RWPE1 (cell line): ENCODE measurements at regions not wholly inside any gene's neighbourhood (a gene's known extent, or its start where the extent isn't known, plus 50 kb on each side); places are given as distances from the start of the nearest gene placed in this dataset.

ENCODE experiments used
- CTCF ChIA-PET: fragments of 350-600 bp; sonication (Branson Sonifier 250); formaldehyde crosslinking; extraction: SDS; loops from one replicate; lab custom pipeline; 2021; lab: Yijun Ruan, JAX
- POLR2A ChIA-PET: fragments of 400-600 bp; formaldehyde crosslinking; extraction: SDS; loops from one replicate; lab custom pipeline; 2020; ENCODE audit warnings: antibody characterized with exemption; ENCODE audit not compliant: low non-redundant PET; lab: Yijun Ruan, JAX
- DNase-seq: peaks from one replicate; pipeline ENCODE4 v3.0.0; 2012; ENCODE audit warnings: low spot score
- H3K27ac ChIP-seq: fragments of 450-650 bp; 2 replicates; pipeline ENCODE4 v1.5.1; 2017
- TF ChIP-seq, protein P1 (sequence below): fragments of 450-650 bp; conservative IDR thresholded peaks from 2 replicates; pipeline ENCODE4 v1.5.1; 2017; ENCODE audit warnings: low read depth, mild to moderate bottlenecking

DNA sequence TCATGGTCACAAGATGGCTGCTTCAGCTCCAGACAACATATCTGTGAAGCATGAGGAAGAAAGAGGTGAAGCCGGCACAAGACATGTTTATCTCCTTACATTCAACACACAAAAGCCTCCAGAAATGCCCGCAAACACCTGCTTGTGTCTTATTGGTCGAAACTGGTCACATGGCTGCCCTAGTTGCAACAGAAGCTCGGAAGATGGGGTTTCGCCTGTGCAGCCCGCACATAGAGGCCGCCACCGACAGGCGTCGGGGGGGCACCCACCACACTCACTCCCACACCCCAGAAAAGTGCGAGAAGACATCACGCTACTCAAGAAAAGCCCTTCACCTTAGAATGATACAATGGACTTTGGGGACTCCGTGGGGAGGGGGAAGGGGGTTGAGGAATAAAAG, 63.0 kb upstream of the MGMT start:
- no peak for DNase-seq
- ChIA-PET CTCF (interaction anchor here (0.6 kb wide), 1 partner anchor 188 kb away, joined by 3 read pairs; no protein-coding TSS in a partner anchor), POLR2A (no interaction called here)
- no peak overlapping the region for H3K27ac ChIP-seq
- TF ChIP-seq, protein P1, sequence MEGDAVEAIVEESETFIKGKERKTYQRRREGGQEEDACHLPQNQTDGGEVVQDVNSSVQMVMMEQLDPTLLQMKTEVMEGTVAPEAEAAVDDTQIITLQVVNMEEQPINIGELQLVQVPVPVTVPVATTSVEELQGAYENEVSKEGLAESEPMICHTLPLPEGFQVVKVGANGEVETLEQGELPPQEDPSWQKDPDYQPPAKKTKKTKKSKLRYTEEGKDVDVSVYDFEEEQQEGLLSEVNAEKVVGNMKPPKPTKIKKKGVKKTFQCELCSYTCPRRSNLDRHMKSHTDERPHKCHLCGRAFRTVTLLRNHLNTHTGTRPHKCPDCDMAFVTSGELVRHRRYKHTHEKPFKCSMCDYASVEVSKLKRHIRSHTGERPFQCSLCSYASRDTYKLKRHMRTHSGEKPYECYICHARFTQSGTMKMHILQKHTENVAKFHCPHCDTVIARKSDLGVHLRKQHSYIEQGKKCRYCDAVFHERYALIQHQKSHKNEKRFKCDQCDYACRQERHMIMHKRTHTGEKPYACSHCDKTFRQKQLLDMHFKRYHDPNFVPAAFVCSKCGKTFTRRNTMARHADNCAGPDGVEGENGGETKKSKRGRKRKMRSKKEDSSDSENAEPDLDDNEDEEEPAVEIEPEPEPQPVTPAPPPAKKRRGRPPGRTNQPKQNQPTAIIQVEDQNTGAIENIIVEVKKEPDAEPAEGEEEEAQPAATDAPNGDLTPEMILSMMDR: no peak

DNA sequence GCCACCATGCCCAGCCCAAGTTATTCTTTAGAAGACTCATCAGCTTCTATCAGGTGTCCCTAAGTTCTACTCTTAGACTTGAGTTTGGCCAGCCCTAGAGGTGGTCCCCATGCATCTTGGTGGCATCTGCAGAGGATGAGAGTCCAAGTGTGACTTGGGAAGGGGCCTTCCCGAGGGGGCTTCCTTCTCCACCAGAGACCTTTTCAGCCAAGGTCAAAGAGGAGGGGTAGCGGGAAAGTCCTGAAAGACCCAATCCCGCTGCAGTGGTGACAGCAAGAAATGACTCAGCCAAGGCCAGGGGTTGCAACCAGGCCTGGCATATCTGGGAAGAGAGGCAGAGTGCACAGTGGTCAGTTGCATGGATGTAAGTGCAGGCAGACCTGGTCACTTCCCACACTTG, 61.7 kb upstream of the MGMT start:
- POLR2A ChIA-PET: no interaction called here
- no peak for DNase-seq
- CTCF ChIA-PET: interaction anchor here (0.6 kb wide), 1 partner anchor 24 kb away, joined by 3 read pairs; no protein-coding TSS in a partner anchor
- TF ChIP-seq, protein P1: no peak
- no peak overlapping the region for H3K27ac ChIP-seq

DNA sequence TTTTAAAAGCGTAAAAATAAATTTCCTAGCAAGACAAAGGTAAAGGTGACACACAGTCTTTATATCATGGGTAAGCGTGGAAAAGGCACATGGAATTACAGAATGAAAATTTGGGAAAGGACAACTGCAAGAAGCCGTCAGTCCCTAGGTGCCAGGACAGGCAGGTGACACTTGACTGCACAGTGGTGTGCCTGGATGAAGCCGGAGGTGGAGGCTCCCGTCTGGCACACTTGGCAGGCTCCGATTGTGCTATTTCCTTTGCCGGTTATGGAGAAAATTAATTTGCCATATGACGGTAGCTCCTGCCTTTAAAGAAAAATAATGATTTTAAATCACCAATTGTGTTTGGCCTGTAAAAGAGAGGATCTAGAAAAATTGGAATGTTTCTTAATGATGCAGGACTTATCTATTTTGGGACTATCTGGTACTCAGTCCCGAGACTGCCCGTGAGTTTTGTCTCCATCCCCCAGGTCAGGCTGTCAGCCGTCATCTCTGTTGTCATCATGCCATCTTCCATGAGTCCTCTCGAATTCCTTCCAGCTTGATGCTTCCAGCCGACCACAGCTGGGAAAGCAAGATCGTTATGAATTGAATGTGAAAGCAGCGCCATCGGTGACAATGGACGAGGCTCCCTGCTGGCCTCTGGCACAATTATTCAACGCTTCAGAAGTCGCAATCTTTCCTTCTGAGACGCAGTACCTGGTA, 56.2 kb upstream of the MGMT start:
- TF ChIP-seq, protein P1: no peak
- POLR2A ChIA-PET: no interaction called here
- no peak overlapping the region for H3K27ac ChIP-seq
- no peak for DNase-seq
- CTCF ChIA-PET: interaction anchor here (0.6 to 0.7 kb wide), 3 partner anchors 9 to 301 kb away, joined by 3 read pairs; no protein-coding TSS in a partner anchor

DNA sequence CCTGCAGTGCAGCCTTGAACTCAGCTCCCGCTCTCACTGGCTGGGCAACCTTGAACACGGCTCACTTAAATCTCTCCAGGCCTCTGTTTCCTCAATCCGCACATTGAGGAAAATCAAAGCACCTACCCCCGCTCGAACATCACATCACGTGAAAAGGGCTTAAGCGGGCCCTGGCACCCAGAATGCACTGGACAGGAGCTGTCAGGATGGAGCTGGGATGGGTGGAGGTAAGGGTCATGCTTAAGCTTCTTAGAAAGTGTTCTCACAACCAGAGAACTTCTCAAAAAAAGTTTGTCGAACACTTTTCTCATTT, 55.7 kb upstream of the MGMT start:
- no peak overlapping the region for H3K27ac ChIP-seq
- DNase-seq: no peak
- ChIA-PET CTCF (interaction anchor here (0.6 to 0.7 kb wide), 2 partner anchors 10 to 300 kb away, joined by 3 read pairs; no protein-coding TSS in a partner anchor), POLR2A (no interaction called here)
- TF ChIP-seq, protein P1: no peak

DNA sequence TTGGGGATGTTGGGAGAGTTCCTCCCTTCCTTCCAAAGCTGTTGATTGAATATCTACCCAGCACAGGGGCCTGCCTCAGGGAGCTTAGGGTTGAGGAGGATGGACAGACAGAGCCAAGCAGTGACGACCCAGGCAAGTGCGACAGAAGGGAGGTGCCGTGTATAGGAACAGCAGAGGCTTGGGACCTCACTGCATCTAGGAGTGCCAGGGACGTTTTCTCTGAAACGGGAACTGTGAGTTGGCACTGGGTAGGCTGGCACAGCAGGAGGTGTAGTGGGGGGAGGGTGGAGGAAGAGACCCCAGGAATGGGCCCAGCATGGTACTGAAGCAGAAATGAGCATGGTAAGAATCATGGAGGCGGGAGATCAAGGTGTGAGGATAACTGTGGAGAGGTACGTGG, 55.3 kb upstream of the MGMT start:
- ChIA-PET CTCF (interaction anchor here (0.7 kb wide), 1 partner anchor 10 kb away, joined by 3 read pairs; no protein-coding TSS in a partner anchor), POLR2A (no interaction called here)
- DNase-seq: no peak
- no peak overlapping the region for H3K27ac ChIP-seq
- TF ChIP-seq, protein P1: no peak

DNA sequence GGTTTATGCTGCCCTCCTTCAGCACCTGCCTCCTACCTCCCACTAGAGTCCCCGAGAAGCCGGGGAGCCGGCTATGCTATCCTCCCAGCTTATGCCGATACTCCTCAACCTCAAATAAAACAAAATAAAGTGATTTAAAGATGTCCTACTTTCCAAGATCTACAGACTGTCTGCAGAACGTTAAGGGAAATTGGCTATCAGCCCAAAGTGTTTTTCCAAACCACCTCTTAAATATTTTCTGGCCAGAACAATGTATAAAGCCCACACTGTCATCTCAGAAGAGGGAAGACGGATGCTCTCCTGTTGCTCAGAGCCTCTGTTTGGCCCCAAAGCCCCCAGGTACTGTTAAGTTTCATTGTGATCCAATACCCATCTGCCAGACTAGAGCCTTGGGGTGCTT, 54.0 kb upstream of the MGMT start:
- POLR2A ChIA-PET: no interaction called here
- CTCF ChIA-PET: no interaction called here
- TF ChIP-seq, protein P1: no peak
- no peak overlapping the region for H3K27ac ChIP-seq
- no peak for DNase-seq
